Right ventricle myocardium inferior (tissue), 1 donor: ENCODE measurements at regions not wholly inside any gene's neighbourhood (a gene's known extent, or its start where the extent isn't known, plus 50 kb on each side); places are given as distances from the start of the nearest gene placed in this dataset.
"Not testable (repeated sequence)": the region's sequence is repeated elsewhere in the genome, so short reads cannot be mapped to it uniquely, and the experiment has no call there.

ENCODE experiments used
- ATAC-seq: fragments of 200-7000 bp; cut with Tn5 transposase; one replicate; pipeline ENCODE4 v1.9.1; 2020; ENCODE audit warnings: mild to moderate bottlenecking, moderate library complexity
- DNase-seq: peaks from one replicate; pipeline ENCODE4 v3.0.0; 2021; ENCODE audit errors: missing footprints
- intact Hi-C: fragments of 100-400 bp; cut with DNase I; formaldehyde crosslinking; loops from one replicate; pipeline ENCODE4 v1.11.0; 2022
- donor health status: DM: no; HTN: yes; CAD: no; lungs with severe emphysema.

DNA sequence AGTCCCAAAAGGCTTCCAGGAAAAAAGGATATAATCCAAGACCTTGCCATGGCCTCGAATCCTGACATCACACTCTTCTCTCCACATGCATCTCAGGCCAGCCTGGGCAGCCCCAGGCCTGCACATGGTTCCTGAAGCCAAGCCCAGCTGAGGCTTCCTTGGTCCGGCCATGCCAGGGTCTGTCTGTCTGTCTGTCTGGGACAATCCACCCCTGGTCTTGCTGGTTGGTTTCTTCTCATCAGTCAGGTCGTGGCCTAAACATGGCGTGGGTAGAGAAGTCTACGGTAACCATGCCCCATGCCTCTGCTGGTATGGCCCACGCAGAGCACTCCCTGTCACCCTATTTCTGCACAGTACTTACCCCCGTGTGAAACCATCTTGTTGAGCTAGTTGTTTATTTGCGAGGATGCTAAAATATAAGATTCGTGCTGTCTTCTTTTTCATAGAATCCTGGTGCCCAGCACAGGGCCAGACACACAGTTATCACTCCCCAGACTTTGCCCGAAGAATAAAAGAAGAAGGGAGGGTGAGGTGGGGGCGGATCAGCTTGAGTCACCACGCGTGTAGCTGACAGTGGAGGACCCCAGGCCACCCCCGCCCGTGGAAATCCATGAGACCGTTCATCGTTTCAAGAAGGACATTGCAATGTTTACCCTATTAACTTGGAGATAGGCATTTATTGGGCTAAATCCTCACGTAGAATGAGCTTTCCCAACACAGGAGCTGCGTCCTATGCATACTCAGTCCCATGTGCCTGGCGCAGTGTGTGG is 107.2 kb downstream of the RNASET2 start:
- intact Hi-C loops, result no loop called here
- DNase-seq (no peak), ATAC-seq (no peak)

DNA sequence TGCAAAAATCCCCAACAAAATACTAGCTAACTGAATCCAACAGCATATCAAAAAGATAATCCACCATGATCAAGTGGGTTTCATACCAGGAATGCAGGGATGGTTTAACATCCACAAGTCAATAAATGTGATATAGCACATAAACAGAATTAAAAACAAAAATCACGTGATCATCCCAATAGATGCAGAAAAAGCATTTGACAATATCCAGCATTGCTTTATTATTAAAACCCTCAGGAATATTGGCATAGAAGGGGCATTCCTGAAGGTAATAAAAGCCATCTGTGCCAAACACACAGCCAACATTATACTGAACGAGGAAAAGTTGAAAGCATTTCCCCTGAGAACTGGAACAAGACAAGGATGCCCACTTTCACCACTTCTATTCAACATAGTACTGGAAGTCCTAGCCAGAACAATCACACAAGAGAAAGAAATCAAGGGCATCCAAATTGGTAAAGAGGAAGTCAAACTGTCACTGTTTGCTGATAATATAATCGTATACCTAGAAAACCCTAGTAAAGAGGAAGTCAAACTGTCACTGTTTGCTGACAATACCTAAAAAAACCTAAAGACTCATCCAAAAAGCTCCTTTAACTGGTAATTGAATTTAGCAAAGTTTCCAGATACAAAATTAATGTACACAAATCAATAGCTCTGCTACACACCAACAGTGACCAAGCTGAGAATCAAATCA is 109.8 kb downstream of the RNASET2 start:
- ATAC-seq, intact Hi-C loops, DNase-seq: not testable (repeated sequence)

GRCh38 chr6:166842607-166843006 is 113.7 kb downstream of the RNASET2 start:
- no peak for ATAC-seq
- no peak for DNase-seq
- intact Hi-C loops, result no loop called here

DNA sequence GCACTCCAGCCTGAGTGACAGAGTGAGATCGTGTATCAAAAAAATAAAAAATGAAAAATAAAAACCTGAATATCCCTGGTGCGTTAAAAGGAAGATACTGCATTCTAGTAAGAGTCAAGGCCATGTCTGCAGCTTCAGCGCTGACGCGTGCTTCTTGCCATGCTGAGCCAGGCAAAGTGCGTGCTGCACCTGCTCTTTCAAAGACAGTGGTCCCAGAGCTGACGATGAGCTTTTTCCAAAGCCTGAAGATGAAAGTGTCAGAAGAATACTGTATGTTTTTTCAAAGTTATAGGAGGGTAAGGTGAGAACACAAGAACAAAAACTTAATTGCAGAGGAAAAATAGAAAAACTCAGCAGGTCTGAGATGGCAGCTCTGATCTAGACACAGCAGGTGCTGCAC is 115.1 kb downstream of the RNASET2 start:
- intact Hi-C loops, result no loop called here
- DNase-seq (no peak), ATAC-seq (no peak)

DNA sequence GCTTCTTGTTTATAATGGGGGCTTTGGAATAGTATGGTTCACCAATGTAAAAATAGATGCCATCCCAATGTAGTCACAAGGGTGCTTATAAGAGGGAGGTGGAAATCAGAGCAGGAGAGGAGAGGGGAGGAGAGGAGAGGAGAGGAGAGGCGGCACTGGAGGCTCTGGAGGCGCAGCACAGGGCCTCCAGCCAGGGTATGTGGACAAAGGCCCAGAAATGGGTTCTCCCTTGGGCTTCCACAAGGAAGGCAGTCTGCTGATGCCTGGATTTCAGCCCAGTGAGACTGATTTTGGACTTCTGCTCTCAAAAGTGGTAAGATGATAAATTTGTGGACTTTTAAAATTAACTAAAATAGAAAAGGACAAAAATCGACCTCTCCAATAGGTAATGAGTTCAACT is 116.8 kb downstream of the RNASET2 start:
- peak; percentile 60 for ATAC-seq
- intact Hi-C loops, result no loop called here
- no peak for DNase-seq

DNA sequence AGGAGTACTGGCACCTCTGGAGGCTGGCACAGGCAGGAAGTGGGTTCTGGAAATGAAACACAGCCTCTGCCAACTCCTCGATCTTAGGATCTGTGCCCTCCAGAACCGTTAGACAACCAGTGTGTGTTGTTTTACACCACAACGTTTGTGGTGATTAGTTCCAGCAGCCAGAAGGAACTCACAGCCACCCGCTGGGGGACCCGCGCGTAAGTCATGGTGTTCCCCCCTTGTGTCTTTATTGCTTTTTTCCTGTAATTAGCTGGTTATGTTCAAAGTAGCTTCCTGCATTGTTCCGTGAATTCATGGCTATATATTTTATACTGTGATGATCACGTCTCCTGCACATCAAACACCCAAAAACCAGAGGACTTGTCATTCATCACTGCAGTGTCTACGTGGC is 117.4 kb downstream of the RNASET2 start:
- ATAC-seq (no peak), DNase-seq (no peak)
- intact Hi-C loops, result no loop called here

- ATAC-seq (no peak), DNase-seq (no peak)
- intact Hi-C loops, result no loop called here
These were observed 119.3 kb downstream of the RNASET2 start for GRCh38 chr6:166836785-166837718.

GRCh38 chr6:166834049-166834448 is 122.3 kb downstream of the RNASET2 start:
- no peak for ATAC-seq
- intact Hi-C loops, result no loop called here
- DNase-seq, result no peak

DNA sequence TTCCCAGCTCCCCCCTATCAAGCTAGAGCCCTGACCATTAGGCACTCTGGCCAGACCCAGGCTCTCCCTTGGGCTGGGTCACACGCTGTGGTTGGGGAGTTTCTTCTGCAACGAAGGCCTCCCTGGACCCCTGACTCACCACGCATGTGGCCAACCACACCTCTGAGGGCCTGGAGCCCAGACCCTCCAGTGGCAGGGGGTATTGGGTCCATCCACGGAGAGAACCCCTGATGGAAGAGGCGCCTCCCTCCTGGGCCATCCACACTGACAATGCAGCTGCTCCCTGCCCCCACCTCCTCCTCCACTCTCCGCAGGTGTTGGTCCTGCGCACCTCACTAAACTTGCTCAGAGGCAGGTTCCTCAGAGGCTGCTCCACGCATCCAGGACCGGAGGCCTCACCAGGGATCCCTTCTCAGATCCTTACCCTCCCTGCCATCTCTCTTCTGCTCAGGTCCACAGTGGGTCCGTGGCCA is 125.4 kb downstream of the RNASET2 start:
- intact Hi-C loops, result no loop called here
- DNase-seq, result no peak
- no peak for ATAC-seq

DNA sequence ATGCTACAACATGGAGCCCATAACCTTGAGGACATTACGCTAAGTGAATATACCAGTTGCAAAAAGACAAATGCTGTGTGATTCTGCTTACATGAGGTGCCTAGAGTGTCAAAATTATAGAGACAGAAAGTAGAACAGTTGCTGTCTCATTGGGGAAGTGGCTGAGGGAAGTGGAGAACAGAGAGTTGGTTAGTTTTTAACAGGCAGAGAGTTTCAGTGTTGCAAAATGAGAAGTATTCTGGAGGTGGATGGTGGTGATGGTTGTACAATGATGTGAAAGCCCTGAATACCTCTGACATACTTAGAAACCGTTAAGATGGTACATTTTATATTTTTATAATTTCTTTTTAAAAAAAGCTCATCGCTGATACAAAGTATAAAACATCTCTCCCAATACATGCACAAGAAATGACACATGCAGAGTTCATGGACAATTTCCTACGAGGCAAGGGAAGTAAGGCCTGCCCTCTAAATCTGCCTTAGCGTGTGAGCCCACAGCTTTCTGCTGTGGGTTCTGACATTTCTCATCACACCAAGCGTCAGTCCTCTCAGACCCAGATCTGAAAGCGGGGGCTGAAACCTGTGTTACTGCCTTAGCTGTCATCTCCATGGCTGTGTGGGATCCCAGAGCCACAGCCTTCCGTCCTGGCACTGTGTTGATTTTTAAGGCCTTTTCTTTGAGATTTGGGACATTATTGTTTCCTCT is 126.0 kb downstream of the RNASET2 start:
- ATAC-seq (no peak), DNase-seq (no peak)
- intact Hi-C loops, result no loop called here

GRCh38 chr6:166826264-166826663 is 130.1 kb downstream of the RNASET2 start:
- intact Hi-C loops, result no loop called here
- ATAC-seq, result no peak

GRCh38 chr6:166825553-166826145 is 130.7 kb downstream of the RNASET2 start:
- DNase-seq, result no peak
- no peak for ATAC-seq
- intact Hi-C loops, result no loop called here

More at GRCh38 chr6:166826264-166826663, 130.1 kb downstream of the RNASET2 start:
- no peak for DNase-seq

DNA sequence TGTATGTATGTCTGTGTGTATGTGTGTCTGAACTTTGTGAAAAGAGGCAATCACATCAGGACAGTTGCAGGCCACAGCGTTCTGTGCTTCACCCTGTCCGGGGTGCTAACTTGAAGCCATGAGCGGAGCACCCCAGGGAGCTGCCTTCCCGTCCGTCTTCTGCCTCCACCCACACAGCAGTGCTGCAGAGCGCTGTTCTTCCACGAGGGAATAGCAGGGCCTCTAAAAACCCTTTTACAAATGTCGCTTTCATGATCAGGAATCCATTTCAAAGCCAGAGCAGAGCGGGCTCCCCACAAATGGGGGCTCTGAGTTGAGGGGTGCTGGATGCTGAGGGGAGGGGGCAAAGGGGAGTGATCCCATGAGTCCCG is 131.5 kb downstream of the RNASET2 start:
- DNase-seq (no peak), ATAC-seq (no peak)
- intact Hi-C loops, result no loop called here

GRCh38 chr6:166824146-166824879 is 132.0 kb downstream of the RNASET2 start:
- DNase-seq (no peak), ATAC-seq (no peak)
- intact Hi-C loops, result no loop called here

DNA sequence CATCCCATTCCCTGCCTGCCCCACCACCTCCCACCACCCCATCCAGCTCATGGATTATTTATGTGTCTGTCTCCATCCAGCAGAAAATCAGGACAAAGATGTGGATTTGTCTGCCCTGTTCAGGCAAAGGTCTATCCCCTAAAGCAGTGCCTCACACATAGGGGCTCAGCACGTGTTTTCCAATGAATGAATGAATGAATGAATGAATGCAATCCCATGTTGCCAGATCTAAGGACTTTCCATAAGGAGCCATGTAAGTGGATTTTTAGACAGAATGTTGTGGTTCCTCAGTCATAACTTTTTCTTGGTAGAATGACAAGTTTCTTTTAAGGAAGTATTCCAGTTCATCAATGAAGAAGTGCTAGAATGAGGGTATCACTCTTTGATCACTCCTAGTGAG is 133.7 kb downstream of the RNASET2 start:
- intact Hi-C loops, result no loop called here
- no peak for DNase-seq
- no peak for ATAC-seq

DNA sequence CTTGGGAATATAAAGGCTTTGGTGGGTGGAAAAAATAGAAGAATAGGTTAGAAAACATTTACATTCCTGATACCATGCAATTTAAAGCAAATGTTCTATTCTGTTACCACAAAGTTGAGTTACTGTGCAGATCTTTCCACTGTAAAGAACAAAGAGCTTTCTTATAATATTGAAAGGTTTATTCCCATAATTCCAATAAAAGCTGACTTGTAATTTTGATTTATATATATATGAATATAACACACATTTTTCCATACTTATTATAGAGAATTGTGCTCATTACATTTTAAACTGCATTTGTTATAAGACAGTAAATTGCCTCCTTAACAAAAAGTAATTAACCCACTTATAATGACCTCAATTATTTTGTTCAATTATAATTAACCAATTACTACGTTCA is 135.9 kb downstream of the RNASET2 start:
- ATAC-seq, result no peak
- no peak for DNase-seq
- intact Hi-C loops, result no loop called here

DNA sequence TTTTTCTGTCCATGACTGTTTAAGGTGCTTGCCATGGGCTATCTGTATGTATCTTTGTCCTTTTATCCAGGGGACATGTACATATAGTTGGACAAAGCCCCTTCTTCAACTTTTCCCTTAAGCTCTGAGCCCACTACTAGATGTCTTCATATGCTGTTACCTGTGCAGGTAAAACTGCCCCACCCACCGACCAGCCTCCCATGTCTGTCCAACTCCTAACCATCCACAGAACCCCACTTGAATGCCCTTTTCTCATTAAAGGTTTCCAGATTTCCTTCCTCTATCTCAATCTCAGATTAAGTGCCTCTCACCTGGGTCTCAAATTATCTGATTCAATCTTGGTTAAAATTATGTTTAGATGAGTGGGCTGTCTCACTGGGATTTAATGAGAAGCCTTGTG is 136.3 kb downstream of the RNASET2 start:
- no peak for ATAC-seq

DNA sequence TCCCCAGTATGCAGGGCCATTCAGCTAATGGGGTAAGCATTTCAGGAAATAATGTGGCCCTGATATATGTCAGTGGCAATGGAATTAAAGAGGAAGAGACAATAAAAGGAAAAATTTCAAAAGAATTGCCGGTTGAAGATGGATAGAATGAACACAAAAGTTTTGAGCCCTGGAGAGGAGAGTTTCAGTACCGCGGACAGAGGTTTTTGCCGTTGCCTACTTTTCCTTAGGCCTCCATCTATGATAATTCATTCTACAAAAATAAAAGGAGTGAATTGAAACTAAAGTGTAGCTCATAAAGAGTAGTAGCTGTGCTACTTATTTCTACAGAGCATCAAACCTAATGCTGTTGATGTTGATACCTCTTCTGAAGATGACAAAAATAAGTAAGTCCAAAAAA is 140.7 kb downstream of the RNASET2 start:
- no peak for ATAC-seq
- no peak for DNase-seq
- intact Hi-C loops, result no loop called here

More for the DNA sequence above, 136.3 kb downstream of the RNASET2 start:
- no peak for DNase-seq
- intact Hi-C loops, result no loop called here
